ENCODE measurements at regions not wholly inside any gene's neighbourhood (a gene's known extent, or its start where the extent isn't known, plus 50 kb on each side); places are given as distances from the start of the nearest gene placed in this dataset.

- Histone ChIP-seq H3K4me3 (ENCODE audit: low read depth in 1 of 2, low read length in 2 of 2) (no peak overlapping the region), H3K27me3 (ENCODE audit: control insufficient read depth in 1 of 2, insufficient read depth in 2 of 2, low read length in 2 of 2) (no peaks in the 10 kb centered on the region), H3K36me3 (ENCODE audit: control insufficient read depth in 1 of 2, insufficient read depth in 2 of 2, low read length in 2 of 2) (no peaks in the 10 kb centered on the region), H3K9ac (ENCODE audit: low read depth in 1 of 2, low read length in 2 of 2) (no peak overlapping the region), H3K27ac (ENCODE audit: low read depth, low read length) (no peak overlapping the region), H3K9me3 (ENCODE audit: control insufficient read depth in 1 of 2, low read length in 2 of 2) (no peaks in the 10 kb centered on the region), H3K4me1 (ENCODE audit: control insufficient read depth in 1 of 2, insufficient read depth in 2 of 2, low read length in 2 of 2) (no peaks in the 10 kb centered on the region)
Observed at GRCh38 chr10:111281516-111281915, 204.7 kb downstream of the ADRA2A start.

GRCh38 chr10:111289461-111289860 is 212.6 kb downstream of the ADRA2A start:
- Histone ChIP-seq H3K9me3 (ENCODE audit: control insufficient read depth in 1 of 2, low read length in 2 of 2) (no peaks in the 10 kb centered on the region), H3K36me3 (ENCODE audit: control insufficient read depth in 1 of 2, insufficient read depth in 2 of 2, low read length in 2 of 2) (no peaks in the 10 kb centered on the region), H3K27me3 (ENCODE audit: control insufficient read depth in 1 of 2, insufficient read depth in 2 of 2, low read length in 2 of 2) (no peaks in the 10 kb centered on the region), H3K27ac (ENCODE audit: low read depth, low read length) (no peak overlapping the region), H3K9ac (ENCODE audit: low read depth in 1 of 2, low read length in 2 of 2) (no peak overlapping the region), H3K4me1 (ENCODE audit: control insufficient read depth in 1 of 2, insufficient read depth in 2 of 2, low read length in 2 of 2) (no peaks in the 10 kb centered on the region), H3K4me3 (ENCODE audit: low read depth in 1 of 2, low read length in 2 of 2) (no peak overlapping the region)

GRCh38 chr10:111290649-111291048 is 213.8 kb downstream of the ADRA2A start:
- Histone ChIP-seq H3K9me3 (ENCODE audit: control insufficient read depth in 1 of 2, low read length in 2 of 2) (no peaks in the 10 kb centered on the region), H3K36me3 (ENCODE audit: control insufficient read depth in 1 of 2, insufficient read depth in 2 of 2, low read length in 2 of 2) (no peaks in the 10 kb centered on the region), H3K9ac (ENCODE audit: low read depth in 1 of 2, low read length in 2 of 2) (no peak overlapping the region), H3K4me1 (ENCODE audit: control insufficient read depth in 1 of 2, insufficient read depth in 2 of 2, low read length in 2 of 2) (no peaks in the 10 kb centered on the region), H3K4me3 (ENCODE audit: low read depth in 1 of 2, low read length in 2 of 2) (no peak overlapping the region), H3K27me3 (ENCODE audit: control insufficient read depth in 1 of 2, insufficient read depth in 2 of 2, low read length in 2 of 2) (no peaks in the 10 kb centered on the region), H3K27ac (ENCODE audit: low read depth, low read length) (no peak overlapping the region)

- no peaks in the 10 kb centered on the region for H3K27me3 ChIP-seq (ENCODE audit: control insufficient read depth in 1 of 2, insufficient read depth in 2 of 2, low read length in 2 of 2)
- H3K4me3 ChIP-seq (ENCODE audit: low read depth in 1 of 2, low read length in 2 of 2) = no peak overlapping the region
- H3K9me3 ChIP-seq (ENCODE audit: control insufficient read depth in 1 of 2, low read length in 2 of 2) = no peaks in the 10 kb centered on the region
- no peaks in the 10 kb centered on the region for H3K36me3 ChIP-seq (ENCODE audit: control insufficient read depth in 1 of 2, insufficient read depth in 2 of 2, low read length in 2 of 2)
- no peak overlapping the region for H3K9ac ChIP-seq (ENCODE audit: low read depth in 1 of 2, low read length in 2 of 2)
- no peaks in the 10 kb centered on the region for H3K4me1 ChIP-seq (ENCODE audit: control insufficient read depth in 1 of 2, insufficient read depth in 2 of 2, low read length in 2 of 2)
- no peak overlapping the region for H3K27ac ChIP-seq (ENCODE audit: low read depth, low read length)
Observed at GRCh38 chr10:111295788-111296187, 219.0 kb downstream of the ADRA2A start.

- H3K9me3 ChIP-seq (ENCODE audit: control insufficient read depth in 1 of 2, low read length in 2 of 2) = no peaks in the 10 kb centered on the region
- H3K27me3 ChIP-seq (ENCODE audit: control insufficient read depth in 1 of 2, insufficient read depth in 2 of 2, low read length in 2 of 2) = no peaks in the 10 kb centered on the region
- no peak overlapping the region for H3K4me3 ChIP-seq (ENCODE audit: low read depth in 1 of 2, low read length in 2 of 2)
- H3K4me1 ChIP-seq (ENCODE audit: control insufficient read depth in 1 of 2, insufficient read depth in 2 of 2, low read length in 2 of 2) = no peaks in the 10 kb centered on the region
- no peak overlapping the region for H3K27ac ChIP-seq (ENCODE audit: low read depth, low read length)
- no peaks in the 10 kb centered on the region for H3K36me3 ChIP-seq (ENCODE audit: control insufficient read depth in 1 of 2, insufficient read depth in 2 of 2, low read length in 2 of 2)
- H3K9ac ChIP-seq (ENCODE audit: low read depth in 1 of 2, low read length in 2 of 2) = no peak overlapping the region
Observed at GRCh38 chr10:111297351-111297848, 220.6 kb downstream of the ADRA2A start.

GRCh38 chr10:111298031-111298430 is 221.2 kb downstream of the ADRA2A start:
- Histone ChIP-seq H3K9ac (ENCODE audit: low read depth in 1 of 2, low read length in 2 of 2) (no peak overlapping the region), H3K36me3 (ENCODE audit: control insufficient read depth in 1 of 2, insufficient read depth in 2 of 2, low read length in 2 of 2) (no peaks in the 10 kb centered on the region), H3K27ac (ENCODE audit: low read depth, low read length) (no peak overlapping the region), H3K9me3 (ENCODE audit: control insufficient read depth in 1 of 2, low read length in 2 of 2) (no peaks in the 10 kb centered on the region), H3K4me3 (ENCODE audit: low read depth in 1 of 2, low read length in 2 of 2) (no peak overlapping the region), H3K27me3 (ENCODE audit: control insufficient read depth in 1 of 2, insufficient read depth in 2 of 2, low read length in 2 of 2) (no peaks in the 10 kb centered on the region), H3K4me1 (ENCODE audit: control insufficient read depth in 1 of 2, insufficient read depth in 2 of 2, low read length in 2 of 2) (no peaks in the 10 kb centered on the region)

- H3K4me1 ChIP-seq (ENCODE audit: control insufficient read depth in 1 of 2, insufficient read depth in 2 of 2, low read length in 2 of 2) = no peaks in the 10 kb centered on the region
- no peak overlapping the region for H3K4me3 ChIP-seq (ENCODE audit: low read depth in 1 of 2, low read length in 2 of 2)
Observed at GRCh38 chr10:111299037-111299436, 222.2 kb downstream of the ADRA2A start.

GRCh38 chr10:111303887-111304286 is 227.1 kb downstream of the ADRA2A start:
- H3K27ac ChIP-seq (ENCODE audit: low read depth, low read length) = no peak overlapping the region
- no peaks in the 10 kb centered on the region for H3K36me3 ChIP-seq (ENCODE audit: control insufficient read depth in 1 of 2, insufficient read depth in 2 of 2, low read length in 2 of 2)
- no peaks in the 10 kb centered on the region for H3K27me3 ChIP-seq (ENCODE audit: control insufficient read depth in 1 of 2, insufficient read depth in 2 of 2, low read length in 2 of 2)
- H3K4me1 ChIP-seq (ENCODE audit: control insufficient read depth in 1 of 2, insufficient read depth in 2 of 2, low read length in 2 of 2) = no peaks in the 10 kb centered on the region
- H3K4me3 ChIP-seq (ENCODE audit: low read depth in 1 of 2, low read length in 2 of 2) = no peak overlapping the region
- H3K9me3 ChIP-seq (ENCODE audit: control insufficient read depth in 1 of 2, low read length in 2 of 2) = no peaks in the 10 kb centered on the region
- no peak overlapping the region for H3K9ac ChIP-seq (ENCODE audit: low read depth in 1 of 2, low read length in 2 of 2)

More at GRCh38 chr10:111299037-111299436, 222.2 kb downstream of the ADRA2A start:
- H3K9ac ChIP-seq (ENCODE audit: low read depth in 1 of 2, low read length in 2 of 2) = no peak overlapping the region
- H3K27me3 ChIP-seq (ENCODE audit: control insufficient read depth in 1 of 2, insufficient read depth in 2 of 2, low read length in 2 of 2) = no peaks in the 10 kb centered on the region
- H3K9me3 ChIP-seq (ENCODE audit: control insufficient read depth in 1 of 2, low read length in 2 of 2) = no peaks in the 10 kb centered on the region
- no peaks in the 10 kb centered on the region for H3K36me3 ChIP-seq (ENCODE audit: control insufficient read depth in 1 of 2, insufficient read depth in 2 of 2, low read length in 2 of 2)
- H3K27ac ChIP-seq (ENCODE audit: low read depth, low read length) = no peak overlapping the region

- Histone ChIP-seq H3K9ac (ENCODE audit: low read depth in 1 of 2, low read length in 2 of 2) (no peak overlapping the region), H3K4me3 (ENCODE audit: low read depth in 1 of 2, low read length in 2 of 2) (no peak overlapping the region), H3K27ac (ENCODE audit: low read depth, low read length) (no peak overlapping the region)
Observed at GRCh38 chr10:111316722-111317212, 239.9 kb downstream of the ADRA2A start.

GRCh38 chr10:111319866-111320265 is 243.0 kb downstream of the ADRA2A start:
- Histone ChIP-seq H3K27me3 (ENCODE audit: control insufficient read depth in 1 of 2, insufficient read depth in 2 of 2, low read length in 2 of 2) (peaks cover 0 to 3% of the 10 kb centered on the region in 2 donors), H3K9ac (ENCODE audit: low read depth in 1 of 2, low read length in 2 of 2) (no peak overlapping the region), H3K27ac (ENCODE audit: low read depth, low read length) (no peak overlapping the region), H3K4me1 (ENCODE audit: control insufficient read depth in 1 of 2, insufficient read depth in 2 of 2, low read length in 2 of 2) (no peaks in the 10 kb centered on the region), H3K36me3 (ENCODE audit: control insufficient read depth in 1 of 2, insufficient read depth in 2 of 2, low read length in 2 of 2) (no peaks in the 10 kb centered on the region), H3K4me3 (ENCODE audit: low read depth in 1 of 2, low read length in 2 of 2) (no peak overlapping the region), H3K9me3 (ENCODE audit: control insufficient read depth in 1 of 2, low read length in 2 of 2) (no peaks in the 10 kb centered on the region)

More at GRCh38 chr10:111316722-111317212, 239.9 kb downstream of the ADRA2A start:
- Histone ChIP-seq H3K4me1 (ENCODE audit: control insufficient read depth in 1 of 2, insufficient read depth in 2 of 2, low read length in 2 of 2) (no peaks in the 10 kb centered on the region), H3K27me3 (ENCODE audit: control insufficient read depth in 1 of 2, insufficient read depth in 2 of 2, low read length in 2 of 2) (peaks cover 0 to 3% of the 10 kb centered on the region in 2 donors), H3K36me3 (ENCODE audit: control insufficient read depth in 1 of 2, insufficient read depth in 2 of 2, low read length in 2 of 2) (no peaks in the 10 kb centered on the region), H3K9me3 (ENCODE audit: control insufficient read depth in 1 of 2, low read length in 2 of 2) (no peaks in the 10 kb centered on the region)

Data from duodenal mucosa (tissue), 2 donors.